ENCODE measurements at regions not wholly inside any gene's neighbourhood (a gene's known extent, or its start where the extent isn't known, plus 50 kb on each side); places are given as distances from the start of the nearest gene placed in this dataset.

- TF ChIP-seq TBX2 (CRISPR knock-in tag; IDR thresholded peaks at IDR 0.05; ENCODE audit: borderline replicate concordance) (no peak), SP2 (CRISPR knock-in tag; IDR thresholded peaks at IDR 0.05) (no peak), BHLHE40 (IDR thresholded peaks at IDR 0.05; ENCODE audit: low read length) (no peak), HOXA7 (CRISPR knock-in tag; IDR thresholded peaks at IDR 0.05) (no peak), CTCF (CRISPR knock-in tag; IDR thresholded peaks at IDR 0.05) (no peak), GATA4 (IDR thresholded peaks at IDR 0.05; ENCODE audit: borderline replicate concordance, low read depth) (no peak), CREB1 (IDR thresholded peaks at IDR 0.05) (no peak), CREB1 (CRISPR knock-in tag; IDR thresholded peaks at IDR 0.05) (no peak), GABPA (IDR thresholded peaks at IDR 0.05; ENCODE audit: low read depth, low read length) (no peak), GABPA (CRISPR knock-in tag; IDR thresholded peaks at IDR 0.05; ENCODE audit: low read depth) (no peak)
Measured at GRCh38 chr3:168625477-168625876, 529.8 kb upstream of the GOLIM4 start.
